ENCODE measurements at regions not wholly inside any gene's neighbourhood (a gene's known extent, or its start where the extent isn't known, plus 50 kb on each side); places are given as distances from the start of the nearest gene placed in this dataset.

DNA sequence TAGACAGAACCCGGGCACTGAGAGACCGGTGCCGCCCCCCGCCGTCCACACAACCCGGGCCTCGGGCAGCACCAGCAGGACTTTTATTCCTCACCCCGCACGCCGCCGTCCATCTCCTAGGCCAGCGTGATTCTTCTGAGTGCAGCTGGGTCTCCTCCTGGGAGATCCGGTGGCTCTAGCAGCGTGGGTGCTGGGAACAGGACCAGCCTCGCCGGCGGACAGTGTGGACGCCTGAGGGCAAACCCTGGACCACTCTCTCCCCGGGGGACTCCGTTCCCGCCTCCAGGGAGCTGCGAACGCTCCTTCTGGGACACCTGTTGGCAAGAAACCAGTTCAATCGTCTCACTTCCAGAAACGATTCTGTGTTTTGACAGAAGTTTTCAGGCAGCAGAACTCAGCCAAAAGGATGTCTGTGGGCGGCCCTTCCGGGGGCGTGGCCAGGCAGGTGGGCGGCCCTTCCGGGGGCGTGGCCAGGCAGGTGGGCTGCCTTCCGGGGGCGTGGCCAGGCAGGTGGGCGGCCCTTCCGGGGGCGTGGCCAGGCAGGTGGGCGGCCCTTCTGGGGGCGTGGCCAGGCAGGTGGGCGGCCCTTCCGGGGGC is 130.7 kb downstream of the DLL1 start:
- TF ChIP-seq, protein P1, sequence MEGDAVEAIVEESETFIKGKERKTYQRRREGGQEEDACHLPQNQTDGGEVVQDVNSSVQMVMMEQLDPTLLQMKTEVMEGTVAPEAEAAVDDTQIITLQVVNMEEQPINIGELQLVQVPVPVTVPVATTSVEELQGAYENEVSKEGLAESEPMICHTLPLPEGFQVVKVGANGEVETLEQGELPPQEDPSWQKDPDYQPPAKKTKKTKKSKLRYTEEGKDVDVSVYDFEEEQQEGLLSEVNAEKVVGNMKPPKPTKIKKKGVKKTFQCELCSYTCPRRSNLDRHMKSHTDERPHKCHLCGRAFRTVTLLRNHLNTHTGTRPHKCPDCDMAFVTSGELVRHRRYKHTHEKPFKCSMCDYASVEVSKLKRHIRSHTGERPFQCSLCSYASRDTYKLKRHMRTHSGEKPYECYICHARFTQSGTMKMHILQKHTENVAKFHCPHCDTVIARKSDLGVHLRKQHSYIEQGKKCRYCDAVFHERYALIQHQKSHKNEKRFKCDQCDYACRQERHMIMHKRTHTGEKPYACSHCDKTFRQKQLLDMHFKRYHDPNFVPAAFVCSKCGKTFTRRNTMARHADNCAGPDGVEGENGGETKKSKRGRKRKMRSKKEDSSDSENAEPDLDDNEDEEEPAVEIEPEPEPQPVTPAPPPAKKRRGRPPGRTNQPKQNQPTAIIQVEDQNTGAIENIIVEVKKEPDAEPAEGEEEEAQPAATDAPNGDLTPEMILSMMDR (IDR thresholded peaks at IDR 0.05; ENCODE audit: low read depth, low read length), result no peak
- TF ChIP-seq MYC (IDR thresholded peaks at IDR 0.05; ENCODE audit: low read depth, low read length), result no peak
